Fibroblast of peridontal ligament (primary cell): ENCODE measurements at regions not wholly inside any gene's neighbourhood (a gene's known extent, or its start where the extent isn't known, plus 50 kb on each side); places are given as distances from the start of the nearest gene placed in this dataset.

ENCODE experiments used
- DNase-seq: peaks from one replicate; pipeline ENCODE4 v3.0.0-alpha.2; 2010; ENCODE audit errors: extremely low read depth

GRCh38 chr7:46446151-46446550 is 525.1 kb upstream of the IGFBP3 start:
- no peak for DNase-seq

- DNase-seq: no peak
Observed at GRCh38 chr7:46444256-46444655, 523.2 kb upstream of the IGFBP3 start.

GRCh38 chr7:46440186-46440585 is 519.1 kb upstream of the IGFBP3 start:
- peak; percentile 19 for DNase-seq

DNA sequence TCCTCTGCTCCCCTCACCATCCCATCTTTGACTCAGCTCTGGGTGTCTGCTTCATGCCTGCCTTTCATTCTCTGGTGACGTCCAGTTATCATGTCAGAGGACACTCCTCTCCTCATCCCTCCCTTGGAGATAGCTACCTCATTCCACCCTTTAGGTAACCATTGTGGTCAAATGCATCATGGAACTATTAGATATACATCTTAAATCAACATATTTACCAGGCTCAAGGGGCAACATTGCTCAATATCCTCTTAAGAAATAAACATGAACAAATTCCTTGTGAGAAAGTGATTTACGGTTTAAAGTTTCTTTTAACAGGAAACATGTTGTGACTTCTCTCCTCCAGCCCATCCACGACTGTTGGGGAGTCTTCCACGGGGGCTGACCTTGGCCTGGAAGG is 511.6 kb upstream of the IGFBP3 start:
- peak; percentile 59 for DNase-seq

- DNase-seq: no peak
Observed at GRCh38 chr7:46428295-46428694, 507.2 kb upstream of the IGFBP3 start.

GRCh38 chr7:46424934-46425333 is 503.9 kb upstream of the IGFBP3 start:
- peak; percentile 12 for DNase-seq

GRCh38 chr7:46421441-46422230 is 500.6 kb upstream of the IGFBP3 start:
- DNase-seq: no peak

GRCh38 chr7:46414946-46415345 is 493.9 kb upstream of the IGFBP3 start:
- DNase-seq: no peak

DNA sequence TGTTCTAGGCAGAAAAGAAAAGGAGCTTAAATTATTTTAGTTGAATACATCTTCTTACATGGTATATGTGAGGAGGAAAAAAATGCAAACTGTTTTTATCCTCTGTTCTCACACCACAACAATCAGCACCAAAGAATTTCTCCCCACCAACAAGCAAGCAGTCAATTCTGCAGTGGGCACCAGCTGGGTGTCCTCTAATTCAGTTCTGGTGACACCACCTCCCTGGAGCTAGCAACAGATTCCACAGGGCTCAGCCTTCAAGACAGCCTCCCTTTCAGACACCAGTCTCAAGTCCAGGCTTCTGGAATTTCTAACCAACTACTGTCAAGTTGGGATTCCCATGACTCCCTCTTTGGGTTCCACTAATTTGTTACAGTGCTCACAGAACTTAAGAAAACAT is 490.2 kb upstream of the IGFBP3 start:
- DNase-seq: no peak

DNA sequence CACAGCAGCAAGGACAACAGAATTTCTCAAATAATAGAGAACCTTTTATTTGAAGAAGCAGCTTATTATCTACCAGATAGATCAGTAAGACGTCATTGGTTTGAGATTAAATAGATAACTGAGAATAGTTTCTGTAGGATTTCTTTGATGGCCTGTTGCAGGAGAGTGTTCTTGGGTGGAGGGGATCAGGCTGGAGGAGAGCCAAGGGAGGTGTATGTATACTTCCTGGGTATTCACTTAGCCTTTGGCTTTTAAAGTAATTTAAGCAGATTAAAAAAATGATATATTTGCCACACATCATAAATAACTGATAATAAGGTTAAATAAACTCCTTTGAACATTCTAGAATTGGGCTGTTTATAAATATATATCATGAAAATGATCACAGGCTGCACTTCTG is 486.1 kb upstream of the IGFBP3 start:
- no peak for DNase-seq

GRCh38 chr7:46397591-46397990 is 476.5 kb upstream of the IGFBP3 start:
- DNase-seq: no peak

DNA sequence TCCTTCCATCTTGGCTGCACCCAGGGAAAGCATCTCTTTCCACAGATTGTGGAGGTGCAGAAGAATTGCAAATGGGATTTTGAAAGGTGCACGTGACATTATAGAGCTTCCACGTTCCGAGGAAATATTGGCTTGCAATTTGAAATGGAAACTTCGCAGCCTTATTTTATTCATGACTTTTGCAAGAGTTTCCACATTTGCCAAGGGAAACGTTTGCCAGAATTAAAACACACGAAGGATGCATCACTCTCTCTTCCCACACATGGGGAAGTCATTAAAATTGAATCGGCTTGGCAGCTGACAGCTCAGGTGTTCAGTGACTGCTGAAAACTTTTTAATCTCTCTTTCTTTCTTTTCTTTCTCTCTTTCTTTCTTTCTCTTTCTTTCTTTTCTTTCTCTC is 475.4 kb upstream of the IGFBP3 start:
- DNase-seq: peak; percentile 7

DNA sequence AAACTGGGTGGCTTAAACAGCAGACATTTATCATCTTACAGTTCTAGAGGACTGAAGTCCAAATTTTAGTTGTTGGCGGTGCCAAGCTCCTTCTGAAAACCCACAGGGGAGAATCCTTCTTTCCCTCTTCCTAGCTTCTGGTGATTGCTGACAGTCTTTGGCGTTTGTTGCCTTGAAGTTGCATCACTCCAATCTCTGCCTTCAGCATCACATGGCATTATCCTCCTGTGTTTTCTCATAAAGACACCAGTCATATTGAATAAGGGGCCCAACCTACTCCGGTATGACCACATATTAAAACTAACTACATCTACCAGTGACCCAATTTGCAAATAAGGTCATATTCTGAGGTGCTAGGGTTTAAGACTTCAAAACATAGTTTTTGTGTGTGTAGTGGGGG is 472.1 kb upstream of the IGFBP3 start:
- peak; percentile 47 for DNase-seq

- DNase-seq: no peak
Observed at GRCh38 chr7:46391231-46392201, 470.4 kb upstream of the IGFBP3 start.

GRCh38 chr7:46390042-46390441 is 469.0 kb upstream of the IGFBP3 start:
- no peak for DNase-seq

DNA sequence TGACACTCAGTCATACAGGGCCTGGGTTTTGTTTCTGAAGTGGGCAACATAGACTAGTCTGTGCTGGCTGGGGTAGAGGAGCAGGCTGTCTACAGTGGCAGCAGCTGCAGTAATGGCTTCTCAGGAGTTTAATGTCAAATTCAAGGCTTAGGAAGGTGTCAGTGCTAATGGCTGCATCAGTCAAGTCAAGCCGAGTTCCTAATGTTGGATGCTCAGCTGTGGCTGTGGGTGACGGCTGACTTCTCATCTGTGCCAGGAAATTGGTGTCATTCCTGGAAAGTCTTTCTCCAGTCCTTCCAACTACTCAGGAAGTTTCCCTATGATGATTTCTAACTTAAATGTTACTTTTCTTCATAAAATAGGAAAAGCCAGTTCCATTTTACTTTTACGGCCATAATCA is 468.1 kb upstream of the IGFBP3 start:
- DNase-seq: no peak

- DNase-seq: peak; percentile 53
Observed at GRCh38 chr7:46387646-46388045, 466.6 kb upstream of the IGFBP3 start.

DNA sequence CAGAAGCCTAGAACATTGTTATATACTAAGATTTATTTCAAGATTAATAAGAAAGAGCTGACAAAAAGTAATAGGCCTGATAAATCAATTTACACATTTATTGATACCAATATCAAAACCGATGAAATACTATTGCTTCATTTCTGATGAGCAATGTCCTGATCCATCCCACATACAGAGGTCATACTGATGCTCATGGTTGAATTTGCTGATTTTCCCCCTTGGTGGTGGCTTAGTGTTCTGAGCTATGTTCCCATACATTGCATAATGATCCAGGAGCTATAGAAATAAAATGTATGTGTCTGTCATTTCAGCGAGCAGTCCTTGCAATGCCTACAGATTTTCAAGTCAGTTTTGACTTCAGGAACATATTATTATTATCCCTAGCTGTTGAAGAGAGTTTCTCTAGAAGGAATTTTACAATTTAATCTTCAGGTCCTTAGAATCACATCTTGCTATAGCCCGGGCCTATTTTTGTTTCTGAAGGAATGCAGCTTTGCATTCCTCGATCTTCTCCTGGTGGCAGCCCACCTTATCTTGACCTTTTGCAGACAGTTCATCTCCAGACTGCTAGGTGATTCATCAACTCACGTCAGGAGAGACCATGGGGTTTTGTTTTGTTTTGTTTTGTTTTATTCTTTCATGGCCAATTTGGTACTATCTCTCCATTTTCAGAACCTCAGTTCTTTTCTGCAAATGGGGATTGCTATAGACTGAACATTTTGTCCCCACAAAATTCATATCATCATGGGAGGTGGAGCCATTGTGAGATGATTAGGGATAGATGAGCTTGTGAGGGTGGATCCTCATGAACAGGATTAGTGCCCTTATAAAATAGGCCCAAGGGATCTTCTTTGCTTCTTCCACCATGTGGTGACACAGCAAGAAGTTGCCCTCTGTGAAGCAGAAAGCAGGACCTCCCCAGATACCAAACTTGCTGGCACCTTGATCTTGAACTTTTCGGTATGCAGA is 465.6 kb upstream of the IGFBP3 start:
- no peak for DNase-seq

GRCh38 chr7:46385662-46386309 is 464.7 kb upstream of the IGFBP3 start:
- DNase-seq: peak; percentile 98

- peak; percentile 25 for DNase-seq
Observed at GRCh38 chr7:46383605-46384004, 462.5 kb upstream of the IGFBP3 start.
